ENCODE measurements at regions not wholly inside any gene's neighbourhood (a gene's known extent, or its start where the extent isn't known, plus 50 kb on each side); places are given as distances from the start of the nearest gene placed in this dataset.

DNA sequence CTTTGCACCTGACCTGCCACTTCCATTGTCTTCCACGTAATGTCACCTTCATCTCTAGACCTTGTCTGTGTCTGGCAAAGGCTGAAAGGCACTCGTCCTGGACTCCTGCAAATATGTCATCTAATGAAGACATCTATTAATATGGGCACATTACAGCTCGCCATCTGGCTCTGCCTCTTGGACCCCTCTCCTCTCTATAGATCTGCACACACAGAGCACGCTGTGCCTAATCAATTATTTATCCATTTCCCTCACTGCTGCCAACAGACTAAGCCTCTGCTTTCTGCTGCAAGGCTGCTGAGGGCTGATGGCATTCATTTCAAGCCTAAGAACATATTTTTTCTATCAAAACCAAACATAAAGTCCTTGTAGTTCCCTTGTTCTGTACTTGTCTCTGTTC lies 573.0 kb downstream of the TUSC7 start:
- intact Hi-C loops (cut with DNase I; ENCODE audit: low total_unique reads) = no loop called here
- no peak overlapping the region for H3K4me3 ChIP-seq
- H3K27me3 ChIP-seq = no peaks in the 10 kb centered on the region
- H3K9me3 ChIP-seq = no peaks in the 10 kb centered on the region
- no peak for DNase-seq
- in situ Hi-C loops (cut with MboI; ENCODE audit: low sequenced_read_pairs in 4 of 4) = no loop called here
- no peak for ATAC-seq
- TF ChIP-seq, protein P1, sequence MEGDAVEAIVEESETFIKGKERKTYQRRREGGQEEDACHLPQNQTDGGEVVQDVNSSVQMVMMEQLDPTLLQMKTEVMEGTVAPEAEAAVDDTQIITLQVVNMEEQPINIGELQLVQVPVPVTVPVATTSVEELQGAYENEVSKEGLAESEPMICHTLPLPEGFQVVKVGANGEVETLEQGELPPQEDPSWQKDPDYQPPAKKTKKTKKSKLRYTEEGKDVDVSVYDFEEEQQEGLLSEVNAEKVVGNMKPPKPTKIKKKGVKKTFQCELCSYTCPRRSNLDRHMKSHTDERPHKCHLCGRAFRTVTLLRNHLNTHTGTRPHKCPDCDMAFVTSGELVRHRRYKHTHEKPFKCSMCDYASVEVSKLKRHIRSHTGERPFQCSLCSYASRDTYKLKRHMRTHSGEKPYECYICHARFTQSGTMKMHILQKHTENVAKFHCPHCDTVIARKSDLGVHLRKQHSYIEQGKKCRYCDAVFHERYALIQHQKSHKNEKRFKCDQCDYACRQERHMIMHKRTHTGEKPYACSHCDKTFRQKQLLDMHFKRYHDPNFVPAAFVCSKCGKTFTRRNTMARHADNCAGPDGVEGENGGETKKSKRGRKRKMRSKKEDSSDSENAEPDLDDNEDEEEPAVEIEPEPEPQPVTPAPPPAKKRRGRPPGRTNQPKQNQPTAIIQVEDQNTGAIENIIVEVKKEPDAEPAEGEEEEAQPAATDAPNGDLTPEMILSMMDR (IDR thresholded peaks at IDR 0.05 in 4 of 5, conservative IDR thresholded peaks at IDR 0.05 in 1 of 5) = no peak
- TF ChIP-seq POLR2A (IDR thresholded peaks at IDR 0.05) = no peak
- no peaks in the 10 kb centered on the region for H3K4me1 ChIP-seq
- no peak overlapping the region for H3K27ac ChIP-seq
- H3K36me3 ChIP-seq = no peaks in the 10 kb centered on the region

DNA sequence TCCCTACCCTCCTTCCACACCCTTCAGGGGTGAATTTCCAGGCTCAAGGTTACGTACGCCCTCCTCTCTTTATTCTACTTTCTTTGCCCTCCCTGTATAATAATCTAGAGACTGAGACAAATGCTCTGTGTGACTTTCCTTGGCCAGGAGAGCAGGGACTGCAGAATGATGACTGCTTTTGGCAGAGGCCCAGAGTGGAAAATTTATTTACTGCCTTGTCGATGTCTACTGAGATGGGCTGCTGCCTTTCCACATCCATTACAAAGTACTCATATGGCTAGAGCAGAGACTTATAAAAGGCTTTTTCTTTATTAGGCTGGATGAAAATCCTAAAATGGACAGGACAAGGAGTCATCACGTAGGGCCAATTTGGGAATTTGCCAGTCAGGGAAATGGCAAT lies 576.2 kb downstream of the TUSC7 start:
- in situ Hi-C loops (cut with MboI; ENCODE audit: low sequenced_read_pairs in 4 of 4) = no loop called here
- DNase-seq = no peak
- Histone ChIP-seq H3K4me1 (no peaks in the 10 kb centered on the region), H3K27ac (no peak overlapping the region), H3K27me3 (no peaks in the 10 kb centered on the region), H3K4me3 (no peak overlapping the region), H3K36me3 (no peaks in the 10 kb centered on the region), H3K9me3 (no peaks in the 10 kb centered on the region)
- intact Hi-C loops (cut with DNase I; ENCODE audit: low total_unique reads) = no loop called here
- TF ChIP-seq, protein P1 (IDR thresholded peaks at IDR 0.05 in 4 of 5, conservative IDR thresholded peaks at IDR 0.05 in 1 of 5) = no peak
- no peak for TF ChIP-seq POLR2A (IDR thresholded peaks at IDR 0.05)
- ATAC-seq = no peak

DNA sequence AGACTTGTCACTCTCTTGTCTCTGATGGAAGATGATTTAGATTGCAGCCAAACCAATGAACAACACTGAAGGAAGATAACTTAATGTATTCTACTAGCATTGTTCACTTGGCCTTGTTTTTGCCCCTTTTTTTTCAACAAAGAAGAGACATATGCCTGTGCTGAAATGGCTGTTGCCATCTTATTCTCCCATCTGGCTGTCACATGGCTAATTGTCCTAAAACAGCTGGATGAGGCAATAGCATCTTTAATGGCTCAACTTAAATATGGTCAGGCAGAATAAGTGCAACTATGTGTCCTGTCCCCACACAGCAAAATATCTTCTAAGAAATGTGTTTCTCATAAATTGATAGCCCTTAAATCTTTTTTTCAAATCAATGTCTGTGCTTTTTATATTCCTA lies 576.9 kb downstream of the TUSC7 start:
- H3K36me3 ChIP-seq = no peaks in the 10 kb centered on the region
- no peaks in the 10 kb centered on the region for H3K4me1 ChIP-seq
- intact Hi-C loops (cut with DNase I; ENCODE audit: low total_unique reads) (no loop called here), in situ Hi-C loops (cut with MboI; ENCODE audit: low sequenced_read_pairs in 4 of 4) (no loop called here)
- ATAC-seq (no peak), DNase-seq (no peak)
- no peak overlapping the region for H3K4me3 ChIP-seq
- H3K27ac ChIP-seq = no peak overlapping the region
- TF ChIP-seq POLR2A (IDR thresholded peaks at IDR 0.05) = no peak
- TF ChIP-seq, protein P1 (IDR thresholded peaks at IDR 0.05 in 4 of 5, conservative IDR thresholded peaks at IDR 0.05 in 1 of 5) = no peak
- H3K9me3 ChIP-seq = no peaks in the 10 kb centered on the region
- no peaks in the 10 kb centered on the region for H3K27me3 ChIP-seq

DNA sequence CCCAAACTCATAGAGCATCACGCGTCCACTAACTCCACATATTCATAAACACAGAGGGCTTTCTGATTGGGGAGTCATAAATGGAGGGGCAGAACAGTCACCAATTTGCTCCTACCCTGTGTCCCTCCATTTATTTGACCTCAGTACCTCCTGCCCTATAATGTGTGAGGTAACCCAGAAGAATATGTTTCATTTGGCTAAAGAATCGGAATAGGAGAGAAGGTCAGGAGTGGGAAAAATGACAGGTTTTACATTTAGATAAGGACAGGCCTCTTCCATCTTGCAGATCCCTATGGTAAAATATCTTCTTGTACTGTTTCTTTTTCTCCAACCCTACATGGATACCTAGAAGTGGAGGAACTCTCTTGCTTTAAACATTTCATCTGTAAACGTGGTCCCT lies 578.0 kb downstream of the TUSC7 start:
- intact Hi-C loops (cut with DNase I; ENCODE audit: low total_unique reads) = no loop called here
- Histone ChIP-seq H3K27ac (no peak overlapping the region), H3K9me3 (no peaks in the 10 kb centered on the region), H3K27me3 (no peaks in the 10 kb centered on the region), H3K36me3 (no peaks in the 10 kb centered on the region), H3K4me3 (no peak overlapping the region), H3K4me1 (no peaks in the 10 kb centered on the region)
- DNase-seq (no peak), ATAC-seq (no peak)
- in situ Hi-C loops (cut with MboI; ENCODE audit: low sequenced_read_pairs in 4 of 4) = no loop called here
- TF ChIP-seq, protein P1 (IDR thresholded peaks at IDR 0.05 in 4 of 5, conservative IDR thresholded peaks at IDR 0.05 in 1 of 5) = no peak
- no peak for TF ChIP-seq POLR2A (IDR thresholded peaks at IDR 0.05)

DNA sequence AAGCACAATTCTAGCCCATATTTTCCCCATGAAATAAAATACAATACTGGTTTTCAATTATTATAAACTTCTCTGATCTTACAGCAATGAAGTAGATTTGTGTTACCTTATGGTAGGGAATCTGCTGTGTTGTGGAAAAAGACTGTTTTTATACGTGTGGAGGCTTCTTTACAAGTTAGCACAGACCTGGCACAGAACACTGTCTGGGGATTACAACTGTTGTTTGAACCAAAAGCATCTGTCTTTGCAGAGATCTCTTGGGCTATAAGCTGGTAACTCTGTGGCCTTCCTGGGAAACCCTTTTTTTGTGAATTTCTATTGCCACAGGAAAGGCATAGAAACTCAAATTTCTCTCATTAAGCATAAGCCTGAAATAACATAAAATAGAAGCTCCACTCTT lies 581.9 kb downstream of the TUSC7 start:
- Histone ChIP-seq H3K9me3 (no peaks in the 10 kb centered on the region), H3K4me1 (no peaks in the 10 kb centered on the region), H3K4me3 (no peak overlapping the region), H3K36me3 (no peaks in the 10 kb centered on the region), H3K27me3 (no peaks in the 10 kb centered on the region), H3K27ac (no peak overlapping the region)
- intact Hi-C loops (cut with DNase I; ENCODE audit: low total_unique reads) = no loop called here
- ATAC-seq (no peak), DNase-seq (no peak)
- no peak for TF ChIP-seq POLR2A (IDR thresholded peaks at IDR 0.05)
- TF ChIP-seq, protein P1 (IDR thresholded peaks at IDR 0.05 in 4 of 5, conservative IDR thresholded peaks at IDR 0.05 in 1 of 5) = no peak
- in situ Hi-C loops (cut with MboI; ENCODE audit: low sequenced_read_pairs in 4 of 4) = no loop called here

All from gastrocnemius medialis (tissue), 4 donors.